ENCODE measurements at regions not wholly inside any gene's neighbourhood (a gene's known extent, or its start where the extent isn't known, plus 50 kb on each side); places are given as distances from the start of the nearest gene placed in this dataset.
A peak's percentile ranks its signal among the peaks of the same experiment; 100 is the strongest.

DNA sequence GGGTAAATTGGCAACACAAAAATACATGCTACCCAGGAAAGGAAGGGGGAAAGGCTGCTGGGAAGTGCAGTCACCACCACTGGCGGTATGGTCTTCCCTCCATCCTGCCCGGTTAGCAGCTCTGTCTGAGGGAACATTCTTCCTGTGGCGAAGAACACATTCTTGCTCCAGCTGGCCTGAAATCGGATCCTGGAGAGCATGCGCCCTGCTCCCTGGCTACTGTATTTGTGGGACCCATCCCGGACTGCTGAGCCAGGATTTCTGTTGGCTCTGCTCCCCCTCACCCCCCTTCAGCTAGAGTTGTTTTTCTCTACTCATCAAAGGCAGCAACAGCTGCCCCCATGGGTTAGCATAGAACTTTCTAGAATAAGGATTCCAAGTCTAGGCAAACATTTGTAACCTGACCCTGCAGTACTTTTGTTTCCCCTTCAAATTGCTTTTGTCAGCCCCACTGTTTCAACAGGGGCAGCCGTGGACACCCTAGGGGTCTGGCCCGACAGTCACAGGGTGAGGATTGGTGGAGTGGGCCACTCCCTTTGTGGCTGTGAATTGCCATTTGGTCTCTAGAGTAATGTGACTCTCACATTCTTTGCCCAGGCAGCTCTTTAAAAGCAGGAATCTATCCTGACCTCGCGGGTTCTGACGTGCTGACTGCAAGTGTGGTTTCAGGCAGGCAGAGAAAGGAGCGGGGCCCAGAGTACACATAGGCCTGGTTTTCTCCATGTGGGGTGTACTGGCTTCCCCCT, 157.7 kb downstream of the TOMM20 start:
- Histone ChIP-seq H3K4me1 (ENCODE audit: insufficient read depth, low read length) (peaks cover 73% of the 10 kb centered on the region), H3K36me3 (replicated peaks in 1 of 2; ENCODE audit: control insufficient read depth in 1 of 2, insufficient read depth in 2 of 2, low read length in 2 of 2) (no peaks in the 10 kb centered on the region), H3K9ac (ENCODE audit: insufficient read depth, low read depth, low read length) (peak overlapping the region; percentile 48; the same call in 1 of the 2 replicates), H4K20me1 (ENCODE audit: insufficient read depth, low read length) (no peaks in the 10 kb centered on the region), H3K27me3 (ENCODE audit: control insufficient read depth in 1 of 2, insufficient read depth in 2 of 2, low read length in 2 of 2) (no peaks in the 10 kb centered on the region; a peak in 1 of 5 replicates), H3K27ac (ENCODE audit: extremely low read length, insufficient read depth, low read length) (peak overlapping the region; percentile 100), H3K79me2 (ENCODE audit: insufficient read depth, low read length) (peaks cover 2% of the 10 kb centered on the region), H3K4me3 (replicated peaks in 1 of 3; ENCODE audit: insufficient read depth in 1 of 3, low read depth in 2 of 3, low read length in 3 of 3) (no peak overlapping the region), H3K4me2 (ENCODE audit: low read depth, low read length) (no peak overlapping the region), H3K9me3 (ENCODE audit: low read length) (no peaks in the 10 kb centered on the region), H2AFZ (ENCODE audit: low read length) (no peak overlapping the region)
- CTCF ChIA-PET (ENCODE audit: low intra/inter-chr PET ratio, low total read pairs), result no interaction called here
- 80% methylated on average over 11 of the region's 12 CpGs for WGBS (ENCODE audit: low lambda C conversion rate)
- POLR2A ChIA-PET, result interaction anchor here (0.9 to 12.9 kb wide), 5 partner anchors 10 to 359 kb away, joined by 3 to 657 read pairs (median 4); no protein-coding TSS in a partner anchor
- BruUV-seq (replicated peaks), result no TSS peak
- intact Hi-C loops (cut with micrococcal nuclease; ENCODE audit: unreplicated experiment) (no loop called here), in situ Hi-C loops (cut with HindIII; ENCODE audit: extremely low pct_ligation_motif_present, low pct_unique_long_range_greater_than_20kb) (loop anchor here (10.0 kb wide), 1 partner anchor 476 kb away; no protein-coding TSS in a partner anchor)
- DNase-seq (ENCODE audit: low spot score) (peak; percentile 81), ATAC-seq (no peak), FAIRE-seq (no peak)
- TF ChIP-seq SRSF1 (optimal IDR thresholded peaks at IDR 0.05; ENCODE audit: low read depth, low read length) (no peak), ZNF383 (CRISPR knock-in tag; IDR thresholded peaks at IDR 0.05; ENCODE audit: borderline replicate concordance) (no peak), ZNF766 (CRISPR knock-in tag; IDR thresholded peaks at IDR 0.05; ENCODE audit: borderline replicate concordance) (no peak), HDAC2 (CRISPR knock-in tag; IDR thresholded peaks at IDR 0.05) (no peak), ZNF30 (CRISPR knock-in tag; IDR thresholded peaks at IDR 0.05) (no peak), ZNF75D (CRISPR knock-in tag; IDR thresholded peaks at IDR 0.05; ENCODE audit: borderline replicate concordance) (no peak), HCFC1 (IDR thresholded peaks at IDR 0.05; ENCODE audit: low read depth, low read length) (no peak), PHF8 (CRISPR knock-in tag; IDR thresholded peaks at IDR 0.05) (no peak), SMARCE1 (IDR thresholded peaks at IDR 0.05; ENCODE audit: borderline replicate concordance) (no peak), ZNF558 (CRISPR knock-in tag; IDR thresholded peaks at IDR 0.05; ENCODE audit: borderline replicate concordance) (no peak), ELF1 (CRISPR knock-in tag; IDR thresholded peaks at IDR 0.05) (no peak), ONECUT2 (CRISPR knock-in tag; IDR thresholded peaks at IDR 0.05) (no peak), ZBTB7B (CRISPR knock-in tag; IDR thresholded peaks at IDR 0.05) (no peak), TP53 (CRISPR knock-in tag; conservative IDR thresholded peaks at IDR 0.05) (no peak), KDM3A (CRISPR knock-in tag; IDR thresholded peaks at IDR 0.05; ENCODE audit: low read depth) (no peak)
- TF ChIP-seq, protein P1, sequence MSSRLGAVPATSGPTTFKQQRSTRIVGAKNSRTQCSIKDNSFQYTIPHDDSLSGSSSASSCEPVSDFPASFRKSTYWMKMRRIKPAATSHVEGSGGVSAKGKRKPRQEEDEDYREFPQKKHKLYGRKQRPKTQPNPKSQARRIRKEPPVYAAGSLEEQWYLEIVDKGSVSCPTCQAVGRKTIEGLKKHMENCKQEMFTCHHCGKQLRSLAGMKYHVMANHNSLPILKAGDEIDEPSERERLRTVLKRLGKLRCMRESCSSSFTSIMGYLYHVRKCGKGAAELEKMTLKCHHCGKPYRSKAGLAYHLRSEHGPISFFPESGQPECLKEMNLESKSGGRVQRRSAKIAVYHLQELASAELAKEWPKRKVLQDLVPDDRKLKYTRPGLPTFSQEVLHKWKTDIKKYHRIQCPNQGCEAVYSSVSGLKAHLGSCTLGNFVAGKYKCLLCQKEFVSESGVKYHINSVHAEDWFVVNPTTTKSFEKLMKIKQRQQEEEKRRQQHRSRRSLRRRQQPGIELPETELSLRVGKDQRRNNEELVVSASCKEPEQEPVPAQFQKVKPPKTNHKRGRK (CRISPR knock-in tag; IDR thresholded peaks at IDR 0.05), result no peak
- TF ChIP-seq, protein P2, sequence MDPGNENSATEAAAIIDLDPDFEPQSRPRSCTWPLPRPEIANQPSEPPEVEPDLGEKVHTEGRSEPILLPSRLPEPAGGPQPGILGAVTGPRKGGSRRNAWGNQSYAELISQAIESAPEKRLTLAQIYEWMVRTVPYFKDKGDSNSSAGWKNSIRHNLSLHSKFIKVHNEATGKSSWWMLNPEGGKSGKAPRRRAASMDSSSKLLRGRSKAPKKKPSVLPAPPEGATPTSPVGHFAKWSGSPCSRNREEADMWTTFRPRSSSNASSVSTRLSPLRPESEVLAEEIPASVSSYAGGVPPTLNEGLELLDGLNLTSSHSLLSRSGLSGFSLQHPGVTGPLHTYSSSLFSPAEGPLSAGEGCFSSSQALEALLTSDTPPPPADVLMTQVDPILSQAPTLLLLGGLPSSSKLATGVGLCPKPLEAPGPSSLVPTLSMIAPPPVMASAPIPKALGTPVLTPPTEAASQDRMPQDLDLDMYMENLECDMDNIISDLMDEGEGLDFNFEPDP (CRISPR knock-in tag; conservative IDR thresholded peaks at IDR 0.05), result no peak
- TF ChIP-seq, protein P3, sequence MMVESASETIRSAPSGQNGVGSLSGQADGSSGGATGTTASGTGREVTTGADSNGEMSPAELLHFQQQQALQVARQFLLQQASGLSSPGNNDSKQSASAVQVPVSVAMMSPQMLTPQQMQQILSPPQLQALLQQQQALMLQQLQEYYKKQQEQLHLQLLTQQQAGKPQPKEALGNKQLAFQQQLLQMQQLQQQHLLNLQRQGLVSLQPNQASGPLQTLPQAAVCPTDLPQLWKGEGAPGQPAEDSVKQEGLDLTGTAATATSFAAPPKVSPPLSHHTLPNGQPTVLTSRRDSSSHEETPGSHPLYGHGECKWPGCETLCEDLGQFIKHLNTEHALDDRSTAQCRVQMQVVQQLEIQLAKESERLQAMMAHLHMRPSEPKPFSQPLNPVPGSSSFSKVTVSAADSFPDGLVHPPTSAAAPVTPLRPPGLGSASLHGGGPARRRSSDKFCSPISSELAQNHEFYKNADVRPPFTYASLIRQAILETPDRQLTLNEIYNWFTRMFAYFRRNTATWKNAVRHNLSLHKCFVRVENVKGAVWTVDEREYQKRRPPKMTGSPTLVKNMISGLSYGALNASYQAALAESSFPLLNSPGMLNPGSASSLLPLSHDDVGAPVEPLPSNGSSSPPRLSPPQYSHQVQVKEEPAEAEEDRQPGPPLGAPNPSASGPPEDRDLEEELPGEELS (CRISPR knock-in tag; IDR thresholded peaks at IDR 0.05), result peak; percentile 8; the same call in 1 of the 2 replicates
- TF ChIP-seq, protein P4, sequence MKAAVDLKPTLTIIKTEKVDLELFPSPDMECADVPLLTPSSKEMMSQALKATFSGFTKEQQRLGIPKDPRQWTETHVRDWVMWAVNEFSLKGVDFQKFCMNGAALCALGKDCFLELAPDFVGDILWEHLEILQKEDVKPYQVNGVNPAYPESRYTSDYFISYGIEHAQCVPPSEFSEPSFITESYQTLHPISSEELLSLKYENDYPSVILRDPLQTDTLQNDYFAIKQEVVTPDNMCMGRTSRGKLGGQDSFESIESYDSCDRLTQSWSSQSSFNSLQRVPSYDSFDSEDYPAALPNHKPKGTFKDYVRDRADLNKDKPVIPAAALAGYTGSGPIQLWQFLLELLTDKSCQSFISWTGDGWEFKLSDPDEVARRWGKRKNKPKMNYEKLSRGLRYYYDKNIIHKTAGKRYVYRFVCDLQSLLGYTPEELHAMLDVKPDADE (CRISPR knock-in tag; IDR thresholded peaks at IDR 0.05), result no peak
